MM.1S (cell line): ENCODE measurements at regions not wholly inside any gene's neighbourhood (a gene's known extent, or its start where the extent isn't known, plus 50 kb on each side); places are given as distances from the start of the nearest gene placed in this dataset.

Source experiments
- DNase-seq: peaks from one replicate; pipeline ENCODE4 v3.0.0-alpha.2; 2015
- H2AFZ ChIP-seq: fragments of 300-600 bp; sonication (generic); 2 replicates; pipeline ENCODE4 v1.6.0; 2016; ENCODE audit warnings: antibody characterized with exemption, low read length
- H3F3A ChIP-seq: fragments of 300-600 bp; sonication (generic); 2 replicates; pipeline ENCODE4 v1.6.1; 2016; ENCODE audit warnings: mild to moderate bottlenecking, antibody characterized with exemption, low read length, moderate library complexity, mixed read lengths; ENCODE audit not compliant: insufficient read depth
- H3K27ac ChIP-seq: fragments of 300-600 bp; sonication (generic); 2 replicates; pipeline ENCODE4 v1.5.1; 2016; ENCODE audit warnings: mild to moderate bottlenecking, low read length
- H3K27me3 ChIP-seq: fragments of 300-600 bp; sonication (generic); replicated peaks from 2 replicates; pipeline ENCODE4 v1.6.0; 2016; ENCODE audit warnings: low read length; ENCODE audit not compliant: insufficient read depth
- H3K36me3 ChIP-seq: fragments of 300-600 bp; sonication (generic); replicated peaks from 2 replicates; pipeline ENCODE4 v1.6.1; 2016; ENCODE audit warnings: mild to moderate bottlenecking, low read length, mixed read lengths; ENCODE audit not compliant: insufficient read depth
- H3K4me1 ChIP-seq: fragments of 300-600 bp; sonication (generic); 2 replicates; pipeline ENCODE4 v1.6.1; 2016; ENCODE audit warnings: low read length, mixed read lengths
- H3K4me2 ChIP-seq: fragments of 300-600 bp; sonication (generic); 2 replicates; pipeline ENCODE4 v1.6.0; 2016; ENCODE audit warnings: low read depth, low read length
- H3K4me3 ChIP-seq: fragments of 300-600 bp; sonication (generic); 2 replicates; pipeline ENCODE4 v1.5.1; 2016; ENCODE audit warnings: low read length, mixed read lengths
- H3K79me2 ChIP-seq: fragments of 300-600 bp; sonication (generic); 2 replicates; pipeline ENCODE4 v1.6.1; 2016; ENCODE audit warnings: mixed run types, low read length, mixed read lengths
- H3K9ac ChIP-seq: fragments of 300-600 bp; sonication (generic); 2 replicates; pipeline ENCODE4 v1.6.1; 2016; ENCODE audit warnings: low read length, mixed read lengths
- H3K9me2 ChIP-seq: fragments of 300-600 bp; sonication (generic); replicated peaks from 2 replicates; pipeline ENCODE4 v1.6.1; 2016; ENCODE audit warnings: mild to moderate bottlenecking, low read length, mixed read lengths; ENCODE audit not compliant: insufficient read depth
- H3K9me3 ChIP-seq: fragments of 300-600 bp; sonication (generic); replicated peaks from 2 replicates; pipeline ENCODE4 v1.6.1; 2016; ENCODE audit warnings: mild to moderate bottlenecking, low read length, mixed read lengths; ENCODE audit not compliant: insufficient read depth
- H4K20me1 ChIP-seq: fragments of 300-600 bp; sonication (generic); 2 replicates; pipeline ENCODE4 v1.6.1; 2016; ENCODE audit warnings: mild to moderate bottlenecking, low read length, moderate library complexity, mixed read lengths; ENCODE audit not compliant: insufficient read depth
- EZH2 ChIP-seq: fragments of 300-600 bp; sonication (generic); optimal IDR thresholded peaks from 2 replicates; pipeline ENCODE3; 2017; ENCODE audit warnings: low read depth, mild to moderate bottlenecking, antibody characterized with exemption, low read length, mixed read lengths
- EZH2phosphoT487 ChIP-seq: fragments of 300-600 bp; sonication (generic); IDR thresholded peaks from 2 replicates; pipeline ENCODE4 v1.6.1; 2018; ENCODE audit warnings: antibody characterized with exemption, low read length
- TF ChIP-seq, protein P1 (sequence below): fragments of 300-600 bp; sonication (generic); IDR thresholded peaks from 2 replicates; pipeline ENCODE4 v1.5.1; 2016; ENCODE audit warnings: antibody characterized with exemption, low read length, mixed read lengths

DNA sequence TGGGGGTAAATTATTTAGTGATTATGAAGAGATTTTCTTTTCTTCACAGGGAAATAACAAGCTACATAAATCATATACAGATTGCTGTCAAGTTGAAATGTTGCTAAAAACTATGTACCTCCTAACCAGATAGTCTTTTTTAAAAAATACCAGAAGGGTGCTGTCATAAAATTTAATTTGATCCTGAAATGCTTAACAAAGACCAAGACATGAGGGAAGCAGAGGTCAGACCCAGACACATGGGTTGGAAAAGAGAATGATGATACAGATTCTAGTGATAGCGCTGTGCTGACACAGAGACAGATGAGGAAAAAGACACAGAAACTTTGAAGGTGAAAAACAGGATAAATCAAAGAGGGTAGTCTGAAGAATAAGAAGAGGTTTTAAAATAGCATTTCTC is 573.1 kb downstream of the HACE1 start:
- TF ChIP-seq, protein P1, sequence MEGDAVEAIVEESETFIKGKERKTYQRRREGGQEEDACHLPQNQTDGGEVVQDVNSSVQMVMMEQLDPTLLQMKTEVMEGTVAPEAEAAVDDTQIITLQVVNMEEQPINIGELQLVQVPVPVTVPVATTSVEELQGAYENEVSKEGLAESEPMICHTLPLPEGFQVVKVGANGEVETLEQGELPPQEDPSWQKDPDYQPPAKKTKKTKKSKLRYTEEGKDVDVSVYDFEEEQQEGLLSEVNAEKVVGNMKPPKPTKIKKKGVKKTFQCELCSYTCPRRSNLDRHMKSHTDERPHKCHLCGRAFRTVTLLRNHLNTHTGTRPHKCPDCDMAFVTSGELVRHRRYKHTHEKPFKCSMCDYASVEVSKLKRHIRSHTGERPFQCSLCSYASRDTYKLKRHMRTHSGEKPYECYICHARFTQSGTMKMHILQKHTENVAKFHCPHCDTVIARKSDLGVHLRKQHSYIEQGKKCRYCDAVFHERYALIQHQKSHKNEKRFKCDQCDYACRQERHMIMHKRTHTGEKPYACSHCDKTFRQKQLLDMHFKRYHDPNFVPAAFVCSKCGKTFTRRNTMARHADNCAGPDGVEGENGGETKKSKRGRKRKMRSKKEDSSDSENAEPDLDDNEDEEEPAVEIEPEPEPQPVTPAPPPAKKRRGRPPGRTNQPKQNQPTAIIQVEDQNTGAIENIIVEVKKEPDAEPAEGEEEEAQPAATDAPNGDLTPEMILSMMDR, result no peak
- TF ChIP-seq EZH2phosphoT487, result no peak
- no peak for TF ChIP-seq EZH2
- H3K9me2 ChIP-seq, result no peaks in the 10 kb centered on the region
- no peak for DNase-seq
- H2AFZ ChIP-seq, result no peak overlapping the region
- no peak overlapping the region for H3K4me3 ChIP-seq
- no peaks in the 10 kb centered on the region for H4K20me1 ChIP-seq
- no peak overlapping the region for H3K9ac ChIP-seq
- no peak overlapping the region for H3K27ac ChIP-seq
- H3K9me3 ChIP-seq, result no peaks in the 10 kb centered on the region
- H3K27me3 ChIP-seq, result no peaks in the 10 kb centered on the region
- H3K36me3 ChIP-seq, result no peaks in the 10 kb centered on the region
- no peaks in the 10 kb centered on the region for H3F3A ChIP-seq
- H3K4me1 ChIP-seq, result no peaks in the 10 kb centered on the region
- H3K79me2 ChIP-seq, result no peaks in the 10 kb centered on the region
- no peak overlapping the region for H3K4me2 ChIP-seq

DNA sequence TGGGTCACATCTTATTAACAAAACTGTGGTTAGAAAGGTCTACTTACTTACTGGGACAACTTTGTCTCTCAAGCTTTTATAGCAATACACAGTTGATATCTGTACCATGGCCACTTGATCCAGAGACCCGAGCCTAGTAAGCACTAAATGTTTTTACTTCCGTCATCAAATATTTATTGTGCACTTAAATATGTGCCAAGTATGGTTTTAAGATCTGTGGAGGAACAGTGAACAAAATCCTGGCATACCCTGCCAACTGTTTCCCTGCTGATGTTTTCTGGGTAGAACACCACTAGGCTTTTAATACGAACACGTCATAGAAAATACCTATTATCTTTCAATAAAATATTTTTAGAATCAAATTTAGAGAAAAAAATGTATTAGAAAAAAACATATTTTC is 574.8 kb downstream of the HACE1 start:
- no peaks in the 10 kb centered on the region for H3K27me3 ChIP-seq
- no peak for TF ChIP-seq EZH2
- TF ChIP-seq EZH2phosphoT487, result no peak
- TF ChIP-seq, protein P1, result no peak
- H3K4me3 ChIP-seq, result no peak overlapping the region
- no peaks in the 10 kb centered on the region for H4K20me1 ChIP-seq
- no peaks in the 10 kb centered on the region for H3K36me3 ChIP-seq
- H3K9me2 ChIP-seq, result no peaks in the 10 kb centered on the region
- no peaks in the 10 kb centered on the region for H3K9me3 ChIP-seq
- H3K9ac ChIP-seq, result no peak overlapping the region
- H3F3A ChIP-seq, result no peaks in the 10 kb centered on the region
- H3K27ac ChIP-seq, result no peak overlapping the region
- H3K79me2 ChIP-seq, result no peaks in the 10 kb centered on the region
- H3K4me2 ChIP-seq, result no peak overlapping the region
- no peak overlapping the region for H2AFZ ChIP-seq
- H3K4me1 ChIP-seq, result no peaks in the 10 kb centered on the region
- DNase-seq, result no peak

DNA sequence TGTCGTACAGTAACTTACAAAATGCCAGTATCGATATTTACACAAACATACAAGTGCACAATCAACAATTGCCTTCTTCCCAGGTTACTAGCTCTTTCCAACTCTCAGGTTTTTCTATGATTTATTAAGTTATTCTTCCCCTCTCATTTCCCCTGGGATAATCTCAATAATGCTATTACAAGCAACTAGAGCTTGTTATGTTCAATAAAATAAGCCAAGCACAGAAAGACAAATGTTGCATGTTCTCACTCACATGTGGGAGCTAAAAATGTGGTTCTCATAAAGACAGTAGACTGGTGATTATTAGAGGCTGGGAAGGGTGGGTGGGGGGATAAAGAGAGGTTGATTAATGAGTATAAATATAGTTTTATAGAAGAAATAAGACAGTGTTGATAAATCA is 577.1 kb downstream of the HACE1 start:
- no peak for DNase-seq
- H3K4me3 ChIP-seq, result no peak overlapping the region
- no peaks in the 10 kb centered on the region for H3F3A ChIP-seq
- no peaks in the 10 kb centered on the region for H3K4me1 ChIP-seq
- H3K9me3 ChIP-seq, result no peaks in the 10 kb centered on the region
- no peaks in the 10 kb centered on the region for H3K27me3 ChIP-seq
- H2AFZ ChIP-seq, result no peak overlapping the region
- no peaks in the 10 kb centered on the region for H4K20me1 ChIP-seq
- no peaks in the 10 kb centered on the region for H3K79me2 ChIP-seq
- no peak overlapping the region for H3K9ac ChIP-seq
- H3K4me2 ChIP-seq, result no peak overlapping the region
- TF ChIP-seq EZH2 (no peak), EZH2phosphoT487 (no peak)
- TF ChIP-seq, protein P1, result no peak
- no peaks in the 10 kb centered on the region for H3K36me3 ChIP-seq
- no peak overlapping the region for H3K27ac ChIP-seq
- H3K9me2 ChIP-seq, result no peaks in the 10 kb centered on the region
